ENCODE measurements at regions not wholly inside any gene's neighbourhood (a gene's known extent, or its start where the extent isn't known, plus 50 kb on each side); places are given as distances from the start of the nearest gene placed in this dataset.
"Not testable (repeated sequence)": the region's sequence is repeated elsewhere in the genome, so short reads cannot be mapped to it uniquely, and the experiment has no call there.

DNA sequence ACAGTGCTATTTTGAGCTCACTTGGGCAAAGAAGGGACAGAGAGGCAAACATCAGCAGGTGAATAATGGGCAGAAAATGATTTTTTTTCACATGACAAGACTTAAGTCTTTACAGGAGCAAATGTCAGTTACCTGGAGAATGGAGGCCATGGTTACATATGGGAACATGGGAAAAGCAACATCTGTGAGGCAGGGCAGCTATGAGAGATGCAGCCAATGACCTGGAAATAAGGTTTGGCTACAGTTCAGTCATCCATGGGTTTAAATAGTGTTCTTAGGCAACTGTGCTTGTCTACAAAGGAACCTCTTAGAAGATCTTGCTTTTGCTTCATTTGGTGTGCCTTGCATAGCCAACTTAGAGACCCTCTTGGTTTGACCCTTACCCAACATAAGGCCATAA, 490.2 kb upstream of the LCORL start:
- DNase-seq, result no peak

- DNase-seq, result no peak
Measured at GRCh38 chr4:18508786-18509185, 487.2 kb upstream of the LCORL start.

DNA sequence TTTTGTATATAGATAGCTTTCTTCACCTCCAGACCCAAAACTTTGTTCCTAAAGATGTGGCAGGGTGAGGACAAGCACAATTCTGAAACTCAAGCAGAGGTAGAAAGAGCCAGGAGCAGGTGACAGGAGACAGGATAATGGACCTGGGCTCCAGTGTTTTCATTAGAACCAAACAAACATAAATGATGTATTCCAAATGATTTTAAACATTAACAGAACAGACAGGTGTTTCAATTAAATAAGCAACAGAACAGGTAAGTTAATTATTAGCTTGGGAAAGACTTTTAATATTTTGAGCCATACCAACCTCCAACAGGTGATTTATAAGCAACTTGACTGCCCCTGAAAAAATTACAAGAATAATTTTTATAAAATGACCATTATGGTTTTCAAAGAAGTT, 459.4 kb upstream of the LCORL start:
- no peak for DNase-seq

DNA sequence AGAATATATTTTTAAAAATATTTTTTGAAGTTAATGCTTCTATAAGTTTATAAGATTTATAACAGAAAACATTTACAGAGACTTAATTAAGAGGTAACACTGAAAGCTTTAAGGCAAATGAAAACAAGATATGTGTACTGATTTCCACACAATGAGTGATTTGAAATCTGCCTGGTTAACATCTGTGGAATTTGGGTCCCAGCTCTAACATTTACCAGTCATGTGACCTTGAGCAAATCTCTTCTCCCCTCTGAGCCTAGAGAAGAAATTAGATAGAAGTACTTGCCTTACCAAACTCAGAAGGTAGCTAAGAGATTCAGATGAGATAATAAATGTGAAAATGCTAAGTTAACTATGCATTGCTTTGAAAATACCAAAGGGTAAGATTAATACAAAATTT, 458.8 kb upstream of the LCORL start:
- DNase-seq, result no peak

GRCh38 chr4:18479825-18480224, 458.3 kb upstream of the LCORL start:
- no peak for DNase-seq

DNA sequence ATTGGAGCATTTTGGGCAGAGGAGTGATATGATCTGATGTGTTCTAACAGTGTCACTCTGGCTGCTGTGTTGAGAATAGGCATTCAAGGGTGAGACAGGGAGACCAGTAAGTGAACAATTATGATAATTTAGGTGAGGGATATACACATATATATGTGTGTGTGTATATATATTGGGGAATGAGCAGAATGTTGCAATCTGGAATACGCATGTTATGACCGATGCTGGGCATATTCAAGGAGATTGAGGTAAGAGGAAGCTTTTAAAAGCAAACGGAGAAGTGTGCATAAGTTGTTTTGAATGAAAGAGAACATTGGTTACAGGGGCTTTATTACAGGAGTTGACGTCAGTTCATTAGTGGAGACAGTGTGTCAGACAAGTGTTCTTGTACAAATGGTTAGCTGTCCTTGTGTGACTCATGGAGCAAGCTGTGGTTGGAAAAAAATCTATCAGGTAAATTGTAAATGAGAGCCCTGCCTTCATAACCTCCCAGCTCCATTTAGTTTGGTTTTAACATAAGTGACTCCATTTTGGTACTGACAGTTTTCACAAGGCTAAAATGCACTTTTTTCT, 442.5 kb upstream of the LCORL start:
- no peak for DNase-seq

DNA sequence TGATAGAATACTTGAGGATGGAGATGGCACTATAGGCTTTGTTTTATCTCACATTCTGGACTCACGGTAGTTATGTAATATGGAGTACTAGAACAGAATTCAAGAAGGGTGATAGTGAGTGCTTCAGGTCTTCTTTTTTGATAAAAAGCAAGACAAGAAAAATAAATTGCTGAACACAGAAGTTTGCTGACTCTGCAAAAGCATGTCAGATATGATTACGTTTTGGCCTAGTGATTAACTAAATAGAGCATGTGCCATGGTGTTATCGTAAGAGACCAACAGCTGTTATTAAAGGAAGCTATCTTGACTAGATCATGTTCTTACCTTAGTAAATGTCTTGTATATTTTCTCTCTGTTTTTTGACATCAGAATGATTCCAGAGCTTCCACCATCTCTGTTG, 436.9 kb upstream of the LCORL start:
- no peak for DNase-seq

DNA sequence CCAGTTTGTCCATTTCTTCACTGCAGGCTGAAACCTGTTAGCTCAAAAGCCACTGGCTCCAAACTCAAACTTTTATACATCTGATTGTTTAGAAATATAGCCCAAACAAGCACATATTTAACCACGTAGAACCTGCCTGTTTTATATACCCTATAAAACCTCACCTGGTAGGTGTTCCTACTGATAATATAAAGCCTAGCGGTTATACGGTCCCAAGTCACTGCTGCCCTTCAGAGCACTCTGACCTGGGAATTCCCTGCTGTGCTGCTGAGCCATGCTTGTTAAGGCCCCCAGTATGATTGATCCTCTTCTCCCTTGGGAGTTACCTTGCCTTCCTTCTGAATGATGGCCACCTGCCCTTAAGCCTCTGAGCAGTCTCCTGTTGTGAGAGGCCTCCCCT, 432.8 kb upstream of the LCORL start:
- DNase-seq, result no peak

DNA sequence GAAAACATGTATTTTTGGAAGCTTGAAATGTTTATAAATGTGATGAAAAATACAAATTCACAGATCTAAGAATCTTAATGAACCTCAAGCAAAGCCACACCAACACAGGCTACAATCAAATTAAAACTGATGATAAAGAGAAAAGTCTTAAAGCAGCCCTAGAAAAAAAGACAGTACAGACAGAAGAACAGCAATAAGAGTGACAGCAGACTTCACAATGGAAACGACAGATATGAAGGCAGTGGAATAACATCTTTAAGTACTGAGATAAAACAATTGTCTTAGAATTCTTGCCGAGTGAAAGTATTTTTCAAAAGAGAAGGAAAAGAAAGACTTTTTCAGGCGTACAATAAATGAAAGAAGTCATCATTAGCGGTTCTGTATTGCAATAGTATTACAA, 423.6 kb upstream of the LCORL start:
- DNase-seq, result no peak

DNA sequence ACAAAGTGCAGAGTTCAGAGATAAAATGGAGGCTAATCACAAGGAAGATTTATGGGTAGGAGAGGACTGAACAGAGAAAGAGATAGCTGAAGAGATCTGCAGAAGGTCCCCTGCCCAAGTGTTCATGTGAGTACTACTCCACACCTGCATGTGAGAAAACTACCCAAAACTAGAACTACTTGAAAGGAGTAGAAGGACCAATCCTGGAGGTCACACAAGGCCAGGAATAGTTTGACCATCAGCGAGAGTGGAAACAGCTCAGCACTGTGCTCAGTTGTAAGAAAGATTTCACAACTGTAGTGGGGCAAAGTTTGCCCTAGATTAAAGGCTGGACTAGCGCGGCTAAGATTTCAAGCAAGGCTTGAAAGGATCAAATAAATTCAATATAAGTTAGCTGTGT, 422.7 kb upstream of the LCORL start:
- no peak for DNase-seq

- DNase-seq, result no peak
Measured at GRCh38 chr4:18442957-18443356, 421.4 kb upstream of the LCORL start.

DNA sequence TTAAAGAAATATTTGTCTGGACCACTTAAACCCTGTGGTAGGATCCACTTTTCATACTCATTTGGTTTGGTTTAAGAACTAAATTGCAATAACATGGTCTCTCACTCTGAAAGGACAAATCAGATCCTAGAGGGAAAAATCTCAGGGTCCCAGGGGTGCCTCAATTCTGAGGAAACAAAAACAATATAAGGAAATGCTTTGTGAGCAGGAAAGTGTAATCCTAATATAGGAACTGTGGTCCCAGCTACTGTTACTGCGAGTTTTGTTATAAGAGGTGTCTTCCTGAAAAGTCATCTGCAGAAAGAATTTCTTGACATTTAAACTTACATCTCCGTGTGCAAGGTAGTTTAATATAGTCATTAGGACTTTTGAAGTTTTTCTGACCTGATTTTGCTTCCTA, 420.1 kb upstream of the LCORL start:
- no peak for DNase-seq

DNA sequence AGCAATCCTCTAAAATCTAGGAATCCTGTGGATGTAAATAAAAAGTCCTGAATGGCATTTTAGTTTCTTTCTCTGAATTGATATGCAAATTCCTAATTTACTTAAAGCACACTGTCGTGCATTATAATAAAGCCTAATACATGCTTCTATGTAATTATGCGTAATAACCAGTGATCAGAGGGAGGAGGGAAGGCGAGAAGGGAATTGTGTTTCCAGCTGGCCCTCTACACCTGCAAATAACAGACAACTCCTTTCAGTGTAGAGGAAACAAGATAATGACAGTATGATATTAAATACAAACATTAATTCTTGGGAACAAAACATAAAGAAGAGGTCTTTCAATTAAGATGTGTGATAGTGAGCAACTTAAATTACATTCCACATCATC, 419.6 kb upstream of the LCORL start:
- DNase-seq, result no peak

- no peak for DNase-seq
Measured at GRCh38 chr4:18440527-18441202, 419.1 kb upstream of the LCORL start.

GRCh38 chr4:18439311-18439710, 417.8 kb upstream of the LCORL start:
- no peak for DNase-seq

GRCh38 chr4:18435781-18436180, 414.2 kb upstream of the LCORL start:
- no peak for DNase-seq

DNA sequence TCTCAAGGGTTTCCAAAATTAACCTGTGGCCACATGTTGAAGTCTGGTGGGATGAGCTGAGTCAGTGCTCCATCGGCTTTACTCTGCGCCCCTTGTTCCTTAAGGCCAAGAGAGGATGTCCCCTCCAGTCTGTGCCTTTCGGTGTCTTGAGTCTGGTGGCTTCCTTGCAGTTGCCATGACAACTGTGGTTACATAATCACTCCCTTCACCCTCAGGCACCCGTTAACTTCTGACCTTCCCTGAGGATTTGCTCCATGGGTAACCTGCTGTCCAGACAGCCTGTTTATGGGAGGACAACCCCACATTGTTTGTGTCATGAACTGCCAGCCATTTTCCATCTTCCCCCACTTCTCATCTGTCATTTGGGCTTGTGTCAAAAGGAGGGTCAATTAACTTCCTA, 401.1 kb upstream of the LCORL start:
- no peak for DNase-seq

GRCh38 chr4:18421519-18421918, 400.0 kb upstream of the LCORL start:
- DNase-seq, result no peak

DNA sequence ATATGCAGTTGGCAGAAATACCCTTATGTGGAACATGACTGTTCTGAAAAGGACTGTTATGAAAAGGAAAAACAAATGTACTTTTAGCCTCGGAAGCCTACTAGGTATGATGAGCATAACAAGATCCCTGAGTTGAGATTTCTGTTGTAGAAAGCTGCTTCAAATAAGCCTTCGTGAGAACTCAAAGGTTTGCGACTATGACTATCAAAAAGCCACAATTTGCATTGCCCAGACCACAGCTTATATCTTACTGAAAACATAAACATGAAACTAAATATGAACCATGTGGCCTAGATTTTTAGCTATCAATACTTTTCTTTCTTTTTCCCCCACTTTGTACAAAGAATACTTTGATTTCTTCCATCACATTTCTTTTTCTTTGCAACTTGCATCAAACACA, 398.2 kb upstream of the LCORL start:
- DNase-seq, result no peak

DNA sequence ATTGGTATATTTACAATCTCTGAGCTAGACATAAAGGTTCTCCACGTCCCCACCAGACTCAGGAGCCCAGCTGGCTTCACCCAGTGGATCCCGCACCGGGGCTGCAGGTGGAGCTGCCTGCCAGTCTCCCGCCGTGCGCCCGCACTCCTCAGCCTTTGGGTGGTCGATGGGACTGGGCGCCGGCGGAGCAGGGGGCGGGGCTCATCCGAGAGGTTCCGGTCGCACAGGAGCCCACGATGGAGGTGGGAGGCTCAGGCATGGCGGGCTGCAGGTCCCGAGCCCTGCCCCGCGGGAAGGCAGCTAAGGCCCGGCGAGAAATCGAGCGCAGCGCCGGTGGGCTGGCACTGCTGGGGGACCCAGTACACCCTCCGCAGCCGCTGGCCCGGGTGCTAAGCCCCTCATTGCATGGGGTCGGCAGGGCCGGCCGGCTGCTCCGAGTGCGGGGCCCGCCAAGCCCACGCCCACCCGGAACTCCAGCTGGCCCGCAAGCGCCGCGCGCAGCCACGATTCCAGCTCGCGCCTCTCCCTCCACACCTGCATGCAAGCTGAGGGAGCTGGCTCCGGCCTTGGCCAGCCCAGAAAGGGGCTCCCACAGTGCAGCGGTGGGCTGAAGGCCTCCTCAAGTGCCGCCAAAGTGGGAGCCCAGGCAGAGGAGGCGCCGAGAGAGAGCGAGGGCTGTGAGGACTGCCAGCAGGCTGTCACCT, 396.8 kb upstream of the LCORL start:
- DNase-seq, result not testable (repeated sequence)

GRCh38 chr4:18417651-18418050, 396.1 kb upstream of the LCORL start:
- not testable (repeated sequence) for DNase-seq

DNA sequence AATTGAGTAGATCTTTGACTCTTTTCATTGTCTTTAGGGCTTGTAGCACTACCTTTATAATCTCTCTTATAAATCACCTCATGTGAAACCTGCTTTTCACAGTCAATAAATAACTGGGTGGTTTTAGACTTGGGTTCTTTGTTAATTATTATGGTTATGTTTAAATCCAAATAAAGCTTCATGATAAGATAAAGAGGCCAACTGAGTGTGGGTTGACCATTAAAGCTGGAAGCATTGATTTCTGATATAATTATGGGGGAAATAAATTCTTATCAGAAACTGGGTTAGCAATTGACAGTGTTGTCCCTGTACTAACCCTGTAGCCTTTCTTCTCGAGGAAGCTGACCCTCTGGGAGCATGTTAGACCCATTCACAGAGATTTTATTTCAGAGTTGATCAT, 384.7 kb upstream of the LCORL start:
- DNase-seq, result no peak

- DNase-seq, result no peak
Measured at GRCh38 chr4:18405054-18405453, 383.5 kb upstream of the LCORL start.

DNA sequence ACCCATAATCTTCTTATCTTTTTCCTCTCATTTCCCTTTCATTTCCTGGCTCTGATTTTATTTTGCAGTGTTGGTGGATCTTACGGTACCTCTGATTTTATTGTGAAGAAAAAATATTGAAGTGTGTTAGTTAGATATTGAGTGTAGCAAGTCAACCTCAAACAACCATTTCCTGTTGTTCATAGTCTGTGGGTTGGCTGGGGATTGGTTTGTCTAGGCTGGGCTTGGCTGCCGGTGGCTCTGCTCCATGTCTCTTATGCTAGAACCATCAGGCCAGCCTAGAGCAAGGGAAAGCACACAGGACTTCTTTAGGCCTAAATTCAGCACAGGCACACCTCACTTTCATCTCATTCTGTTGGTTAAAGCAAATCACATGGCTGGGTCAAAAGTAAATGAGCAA, 383.1 kb upstream of the LCORL start:
- DNase-seq, result no peak

DNA sequence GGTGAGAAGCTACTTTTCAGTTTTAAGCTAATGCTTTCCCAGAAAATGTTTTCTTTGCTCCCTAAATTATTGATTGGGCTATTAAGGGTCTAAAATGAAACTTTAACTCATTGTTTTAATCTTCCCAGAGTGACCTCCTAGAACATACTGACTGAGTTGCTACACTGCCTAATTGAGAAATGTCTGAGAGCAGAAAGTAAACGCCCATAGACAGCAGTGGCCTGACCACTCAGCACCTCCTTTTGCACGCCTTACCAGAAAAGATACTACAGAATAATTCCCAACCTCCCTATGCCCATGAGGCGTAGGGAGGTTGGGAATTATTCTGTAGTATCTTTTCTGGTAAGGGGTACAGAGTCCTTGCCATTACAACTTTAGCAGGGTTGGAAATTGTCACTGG, 381.8 kb upstream of the LCORL start:
- DNase-seq, result no peak

Measured in NCI-H2171 (cell line).